ENCODE measurements at regions not wholly inside any gene's neighbourhood (a gene's known extent, or its start where the extent isn't known, plus 50 kb on each side); places are given as distances from the start of the nearest gene placed in this dataset.

GRCh38 chr6:113375950-113376846 is 480.9 kb upstream of the MARCKS start:
- no peak for DNase-seq (ENCODE audit: low read depth)

- DNase-seq (ENCODE audit: low read depth) = no peak
These were observed 480.3 kb upstream of the MARCKS start for GRCh38 chr6:113376847-113377165.

GRCh38 chr6:113377362-113377942 is 479.7 kb upstream of the MARCKS start:
- no peak for DNase-seq (ENCODE audit: low read depth)

- no peak for DNase-seq (ENCODE audit: low read depth)
These were observed 476.6 kb upstream of the MARCKS start for GRCh38 chr6:113380591-113380990.

GRCh38 chr6:113381232-113381631 is 475.9 kb upstream of the MARCKS start:
- DNase-seq (ENCODE audit: low read depth) = no peak

- DNase-seq (ENCODE audit: low read depth) = no peak
These were observed 475.2 kb upstream of the MARCKS start for GRCh38 chr6:113381959-113382358.

- DNase-seq (ENCODE audit: low read depth) = no peak
These were observed 473.4 kb upstream of the MARCKS start for GRCh38 chr6:113383701-113384100.

- no peak for DNase-seq (ENCODE audit: low read depth)
These were observed 472.1 kb upstream of the MARCKS start for GRCh38 chr6:113385020-113385431.

- no peak for DNase-seq (ENCODE audit: low read depth)
These were observed 468.1 kb upstream of the MARCKS start for GRCh38 chr6:113388996-113389395.

GRCh38 chr6:113392551-113393055 is 464.5 kb upstream of the MARCKS start:
- DNase-seq (ENCODE audit: low read depth) = no peak

- DNase-seq (ENCODE audit: low read depth) = no peak
These were observed 462.9 kb upstream of the MARCKS start for GRCh38 chr6:113394216-113394615.

GRCh38 chr6:113394729-113395128 is 462.4 kb upstream of the MARCKS start:
- DNase-seq (ENCODE audit: low read depth) = no peak

GRCh38 chr6:113396730-113397129 is 460.4 kb upstream of the MARCKS start:
- no peak for DNase-seq (ENCODE audit: low read depth)

GRCh38 chr6:113397236-113397635 is 459.9 kb upstream of the MARCKS start:
- no peak for DNase-seq (ENCODE audit: low read depth)

GRCh38 chr6:113401231-113401630 is 455.9 kb upstream of the MARCKS start:
- no peak for DNase-seq (ENCODE audit: low read depth)

GRCh38 chr6:113402544-113402943 is 454.6 kb upstream of the MARCKS start:
- no peak for DNase-seq (ENCODE audit: low read depth)

- no peak for DNase-seq (ENCODE audit: low read depth)
These were observed 453.1 kb upstream of the MARCKS start for GRCh38 chr6:113403966-113404595.

- no peak for DNase-seq (ENCODE audit: low read depth)
These were observed 451.7 kb upstream of the MARCKS start for GRCh38 chr6:113405326-113406047.

GRCh38 chr6:113406048-113406695 is 451.0 kb upstream of the MARCKS start:
- no peak for DNase-seq (ENCODE audit: low read depth)

- DNase-seq (ENCODE audit: low read depth) = no peak
These were observed 446.1 kb upstream of the MARCKS start for GRCh38 chr6:113411011-113411410.

GRCh38 chr6:113412589-113413357 is 444.4 kb upstream of the MARCKS start:
- DNase-seq (ENCODE audit: low read depth) = no peak
